Right lobe of liver (tissue), 6 donors: ENCODE measurements at regions not wholly inside any gene's neighbourhood (a gene's known extent, or its start where the extent isn't known, plus 50 kb on each side); places are given as distances from the start of the nearest gene placed in this dataset.

ENCODE experiments used
- ATAC-seq, 4 donors: fragments of 200-7000 bp; cut with Tn5 transposase; one replicate each; pipeline ENCODE4 v1.9.1; 2020; ENCODE audit warnings: mild to moderate bottlenecking in 4 of 4, moderate library complexity in 4 of 4
- DNase-seq, 3 donors: peaks; one replicate each; pipeline ENCODE4 v3.0.0-alpha.2; 2020
- H3K27ac ChIP-seq, 3 donors: fragments of 200-600 bp; one replicate each; pipeline ENCODE4 v1.8.0; 2022
- H3K27me3 ChIP-seq, 2 donors: fragments of 200-600 bp; one replicate each; pipeline ENCODE4 v1.8.0; 2022
- H3K36me3 ChIP-seq, 4 donors: fragments of 200-600 bp; sonication (generic) in 1 of 4; one replicate each; pipeline versions ENCODE4 v1.5.1 to v1.8.0; 2017 to 2022; ENCODE audit warnings: control low read depth in 1 of 4
- H3K4me1 ChIP-seq, 4 donors: fragments of 200-600 bp; sonication (generic) in 1 of 4; one replicate each; pipeline versions ENCODE4 v1.5.1 to v1.8.0; 2017 to 2022; ENCODE audit warnings: control low read depth in 1 of 4
- H3K4me3 ChIP-seq, 3 donors: fragments of 200-600 bp; one replicate each; pipeline ENCODE4 v1.8.0; 2022
- H3K9me3 ChIP-seq, 4 donors: fragments of 200-600 bp; sonication (generic) in 1 of 4; one replicate each; pipeline versions ENCODE4 v1.5.1 to v1.8.0; 2017 to 2022; ENCODE audit warnings: control low read depth in 1 of 4
- POLR2A ChIP-seq: fragments of 450-650 bp; IDR thresholded peaks from one replicate; pipeline ENCODE4 v1.6.1; 2017; ENCODE audit warnings: antibody characterized with exemption, mild to moderate bottlenecking
- WGBS: methylation state at CpG from one replicate; pipeline ENCODE4 v1.1.6; 2018; ENCODE audit warnings: low coverage, low lambda C conversion rate; ENCODE audit not compliant: insufficient coverage; ENCODE audit errors: missing lambda C conversion rate; 5-methylcytosine and 5-hydroxymethylcytosine counted together
- intact Hi-C, 2 donors: fragments of 100-400 bp; cut with DNase I; formaldehyde crosslinking; loops; one replicate each; pipeline versions ENCODE4 v1.11.2 to v1.14.1; 2022
- TF ChIP-seq, protein P1 (sequence below), 4 donors: fragments of 200-600 bp in 3 of 4; fragments of 450-650 bp in 1 of 4; IDR thresholded peaks; one replicate each; pipeline versions ENCODE4 v1.5.1 to v1.8.0; 2016 to 2022; ENCODE audit warnings: antibody characterized with exemption in 4 of 4, mild to moderate bottlenecking in 2 of 4
- donor health status: DM: no; HTN: yes; CAD: no.
- donor health status: DM: no; HTN: no; CAD: no.
- donor health status: DM: no; HTN: no; CAD: no.
- donor health status: DM: no; HTN: yes; CAD: no.
- donor health status: DM: no; HTN: yes; CAD: no.

DNA sequence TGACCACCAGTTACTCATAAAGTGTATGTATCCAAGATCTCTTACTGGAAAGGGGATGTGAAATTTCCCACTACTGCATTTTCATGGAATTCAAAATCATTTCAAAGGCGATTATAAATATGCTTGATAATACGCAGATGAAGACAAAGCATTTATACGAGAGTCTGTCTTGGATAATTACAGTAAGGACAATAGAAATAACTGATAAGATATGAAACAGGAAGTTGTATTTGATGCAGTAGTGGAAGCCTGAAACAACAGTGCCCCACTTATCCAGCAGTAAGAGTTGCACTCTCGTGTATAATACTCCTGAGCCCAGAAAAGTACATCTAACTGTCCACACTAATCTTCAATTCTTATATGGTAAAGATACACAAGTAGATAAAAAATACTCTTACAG is 188.7 kb upstream of the POU5F2 start:
- Histone ChIP-seq H3K36me3 (no peaks in the 10 kb centered on the region), H3K4me3 (no peak overlapping the region), H3K4me1 (no peaks in the 10 kb centered on the region), H3K27ac (no peak overlapping the region), H3K9me3 (no peaks in the 10 kb centered on the region), H3K27me3 (no peaks in the 10 kb centered on the region)
- WGBS, result 65% methylated on average over 4 of the region's 4 CpGs
- no peak for TF ChIP-seq POLR2A
- TF ChIP-seq, protein P1, sequence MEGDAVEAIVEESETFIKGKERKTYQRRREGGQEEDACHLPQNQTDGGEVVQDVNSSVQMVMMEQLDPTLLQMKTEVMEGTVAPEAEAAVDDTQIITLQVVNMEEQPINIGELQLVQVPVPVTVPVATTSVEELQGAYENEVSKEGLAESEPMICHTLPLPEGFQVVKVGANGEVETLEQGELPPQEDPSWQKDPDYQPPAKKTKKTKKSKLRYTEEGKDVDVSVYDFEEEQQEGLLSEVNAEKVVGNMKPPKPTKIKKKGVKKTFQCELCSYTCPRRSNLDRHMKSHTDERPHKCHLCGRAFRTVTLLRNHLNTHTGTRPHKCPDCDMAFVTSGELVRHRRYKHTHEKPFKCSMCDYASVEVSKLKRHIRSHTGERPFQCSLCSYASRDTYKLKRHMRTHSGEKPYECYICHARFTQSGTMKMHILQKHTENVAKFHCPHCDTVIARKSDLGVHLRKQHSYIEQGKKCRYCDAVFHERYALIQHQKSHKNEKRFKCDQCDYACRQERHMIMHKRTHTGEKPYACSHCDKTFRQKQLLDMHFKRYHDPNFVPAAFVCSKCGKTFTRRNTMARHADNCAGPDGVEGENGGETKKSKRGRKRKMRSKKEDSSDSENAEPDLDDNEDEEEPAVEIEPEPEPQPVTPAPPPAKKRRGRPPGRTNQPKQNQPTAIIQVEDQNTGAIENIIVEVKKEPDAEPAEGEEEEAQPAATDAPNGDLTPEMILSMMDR (IDR thresholded peaks at IDR 0.05), result no peak
- DNase-seq (no peak), ATAC-seq (no peak)
- intact Hi-C loops, result no loop called here

DNA sequence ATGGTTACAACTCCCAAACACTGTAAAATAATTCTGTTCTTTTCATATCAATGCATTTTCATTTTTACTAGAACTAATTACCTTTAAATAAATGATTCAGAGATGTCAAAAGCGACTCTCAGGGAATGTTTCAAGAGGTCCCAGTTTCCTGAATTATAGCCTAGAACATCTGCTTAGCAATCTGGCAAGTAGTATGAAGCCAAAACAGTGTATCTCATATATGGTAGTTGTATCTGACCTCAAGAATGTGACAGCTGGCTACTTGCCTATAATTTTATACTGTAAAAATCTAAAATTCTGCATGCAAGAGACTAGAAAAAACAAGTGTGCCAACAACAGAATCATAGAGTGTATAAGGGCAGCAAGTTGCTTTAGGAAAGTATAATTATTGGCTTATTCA is 187.7 kb upstream of the POU5F2 start:
- intact Hi-C loops, result no loop called here
- no peaks in the 10 kb centered on the region for H3K36me3 ChIP-seq
- 63% methylated on average over 1 of the region's 1 CpG for WGBS
- ATAC-seq (no peak), DNase-seq (no peak)
- no peak overlapping the region for H3K4me3 ChIP-seq
- H3K9me3 ChIP-seq, result no peaks in the 10 kb centered on the region
- H3K27me3 ChIP-seq, result no peaks in the 10 kb centered on the region
- TF ChIP-seq, protein P1 (IDR thresholded peaks at IDR 0.05), result no peak
- no peak for TF ChIP-seq POLR2A
- no peaks in the 10 kb centered on the region for H3K4me1 ChIP-seq
- H3K27ac ChIP-seq, result no peak overlapping the region

DNA sequence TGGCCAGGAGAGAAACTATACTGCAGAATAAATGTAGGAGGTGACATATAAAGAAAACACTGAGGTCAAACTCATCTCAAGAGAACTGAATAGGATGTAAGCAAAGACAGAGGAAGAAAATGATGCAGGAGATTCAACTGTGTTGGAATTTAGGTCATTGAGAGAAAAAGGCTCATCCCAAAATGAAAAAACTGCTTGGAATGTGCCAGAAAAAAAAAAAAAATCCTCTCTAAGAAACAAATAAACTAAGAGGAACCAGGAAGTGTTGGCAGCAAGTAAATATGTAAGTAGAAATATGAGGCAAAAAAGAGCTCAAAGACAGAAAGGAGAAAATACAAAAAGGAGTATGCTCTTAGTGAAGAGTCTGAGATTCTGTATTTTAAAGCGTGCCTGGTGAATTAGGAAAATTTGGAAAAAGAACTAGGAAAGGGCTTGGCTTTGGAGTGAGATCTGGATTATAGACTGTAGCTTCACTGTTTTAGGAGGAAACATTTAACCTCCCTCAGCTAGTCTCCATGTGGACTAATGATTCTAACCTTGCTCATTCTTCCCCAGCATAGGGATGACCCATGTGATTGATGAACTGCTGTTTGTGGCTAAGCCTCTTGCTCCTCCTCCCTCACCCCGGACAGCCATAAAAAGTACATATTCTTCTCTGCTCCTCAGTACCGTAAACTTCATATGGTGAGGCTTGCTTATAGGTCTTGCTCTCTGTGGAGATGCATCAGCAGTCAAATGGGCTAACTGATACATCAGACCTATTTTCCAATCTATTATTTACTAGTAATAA is 185.6 kb upstream of the POU5F2 start:
- intact Hi-C loops, result no loop called here
- H3K27ac ChIP-seq, result no peak overlapping the region
- H3K27me3 ChIP-seq, result no peaks in the 10 kb centered on the region
- no peaks in the 10 kb centered on the region for H3K36me3 ChIP-seq
- 76% methylated on average over 2 of the region's 3 CpGs for WGBS
- H3K4me1 ChIP-seq, result no peaks in the 10 kb centered on the region
- ATAC-seq (no peak), DNase-seq (no peak)
- H3K9me3 ChIP-seq, result no peaks in the 10 kb centered on the region
- H3K4me3 ChIP-seq, result no peak overlapping the region
- TF ChIP-seq, protein P1 (IDR thresholded peaks at IDR 0.05), result no peak
- no peak for TF ChIP-seq POLR2A

DNA sequence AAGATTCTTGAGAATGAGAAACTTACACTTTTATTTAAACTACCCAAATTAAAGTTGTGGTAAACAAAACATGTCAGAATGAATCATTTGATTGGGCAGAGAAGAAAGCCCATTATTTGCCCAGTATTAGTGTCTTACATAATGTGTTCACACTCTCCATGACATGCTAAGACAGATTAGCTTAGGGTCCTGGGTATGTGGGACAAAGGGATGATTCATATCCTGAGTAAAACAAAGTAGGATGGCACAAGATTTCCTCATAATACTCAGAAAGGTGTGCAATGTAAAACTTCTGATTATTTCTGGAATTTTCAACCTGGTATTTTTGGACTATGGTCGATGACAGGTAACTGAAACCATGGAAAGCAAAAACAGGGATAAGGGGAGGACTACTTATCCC is 183.9 kb upstream of the POU5F2 start:
- no peaks in the 10 kb centered on the region for H3K27me3 ChIP-seq
- H3K36me3 ChIP-seq, result no peaks in the 10 kb centered on the region
- H3K4me1 ChIP-seq, result no peaks in the 10 kb centered on the region
- WGBS, result 100% methylated on average over 1 of the region's 1 CpG
- TF ChIP-seq, protein P1 (IDR thresholded peaks at IDR 0.05), result no peak
- TF ChIP-seq POLR2A, result no peak
- no peaks in the 10 kb centered on the region for H3K9me3 ChIP-seq
- ATAC-seq (no peak), DNase-seq (no peak)
- intact Hi-C loops, result no loop called here
- no peak overlapping the region for H3K4me3 ChIP-seq
- H3K27ac ChIP-seq, result no peak overlapping the region
